ENCODE measurements at regions not wholly inside any gene's neighbourhood (a gene's known extent, or its start where the extent isn't known, plus 50 kb on each side); places are given as distances from the start of the nearest gene placed in this dataset.

GRCh38 chr11:104588446-104588845, 309.8 kb downstream of the CASP12 start:
- no peak for TF ChIP-seq GATA2 (IDR thresholded peaks at IDR 0.05; ENCODE audit: low read depth, low read length)
- no peak for TF ChIP-seq GATA3 (IDR thresholded peaks at IDR 0.05; ENCODE audit: low read depth, low read length)

GRCh38 chr11:104584823-104585222, 313.4 kb downstream of the CASP12 start:
- TF ChIP-seq GATA2 (IDR thresholded peaks at IDR 0.05; ENCODE audit: low read depth, low read length) = peak; percentile 9; the same call in 1 of the 2 replicates
- TF ChIP-seq GATA3 (IDR thresholded peaks at IDR 0.05; ENCODE audit: low read depth, low read length) = peak; percentile 71

DNA sequence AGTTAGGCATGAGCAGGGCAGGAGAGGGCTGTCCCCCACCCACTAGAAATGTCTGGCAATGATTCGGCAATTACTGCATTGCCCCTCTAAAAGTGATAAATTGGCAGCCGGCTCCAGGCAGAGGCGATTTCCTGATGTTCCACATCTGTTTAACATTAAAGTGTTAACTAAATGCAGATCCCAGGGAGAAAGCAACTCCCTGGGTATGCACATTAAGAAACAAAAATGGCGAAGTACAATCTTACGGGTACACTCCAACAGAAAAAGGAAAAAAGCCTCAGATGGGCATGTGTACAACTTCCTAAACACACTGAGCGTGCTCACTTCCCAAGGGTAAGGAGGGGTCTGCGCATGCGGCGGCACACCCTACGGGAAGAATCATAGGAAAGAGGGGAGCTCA, 314.4 kb downstream of the CASP12 start:
- TF ChIP-seq GATA3 (IDR thresholded peaks at IDR 0.05; ENCODE audit: low read depth, low read length) (no peak), GATA2 (IDR thresholded peaks at IDR 0.05; ENCODE audit: low read depth, low read length) (no peak)

DNA sequence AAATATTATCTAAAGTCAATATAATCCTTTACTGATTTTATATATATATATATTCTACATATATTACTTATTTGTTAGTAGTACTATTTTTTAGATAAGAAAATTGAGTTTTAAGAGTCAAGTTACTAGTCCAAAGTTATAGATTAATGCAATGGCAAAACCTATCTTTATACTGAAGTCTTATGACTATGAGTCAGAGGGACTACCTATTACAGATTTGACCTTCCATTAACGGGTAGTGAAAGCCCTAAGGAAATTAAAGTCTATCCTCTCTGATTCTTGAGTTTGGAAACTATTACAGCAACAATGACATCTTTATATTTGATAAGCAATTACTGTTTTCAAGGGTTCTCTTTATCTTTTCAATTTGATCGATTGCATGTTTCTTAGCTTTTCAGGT, 315.8 kb downstream of the CASP12 start:
- TF ChIP-seq GATA2 (IDR thresholded peaks at IDR 0.05; ENCODE audit: low read depth, low read length) = no peak
- TF ChIP-seq GATA3 (IDR thresholded peaks at IDR 0.05; ENCODE audit: low read depth, low read length) = no peak

DNA sequence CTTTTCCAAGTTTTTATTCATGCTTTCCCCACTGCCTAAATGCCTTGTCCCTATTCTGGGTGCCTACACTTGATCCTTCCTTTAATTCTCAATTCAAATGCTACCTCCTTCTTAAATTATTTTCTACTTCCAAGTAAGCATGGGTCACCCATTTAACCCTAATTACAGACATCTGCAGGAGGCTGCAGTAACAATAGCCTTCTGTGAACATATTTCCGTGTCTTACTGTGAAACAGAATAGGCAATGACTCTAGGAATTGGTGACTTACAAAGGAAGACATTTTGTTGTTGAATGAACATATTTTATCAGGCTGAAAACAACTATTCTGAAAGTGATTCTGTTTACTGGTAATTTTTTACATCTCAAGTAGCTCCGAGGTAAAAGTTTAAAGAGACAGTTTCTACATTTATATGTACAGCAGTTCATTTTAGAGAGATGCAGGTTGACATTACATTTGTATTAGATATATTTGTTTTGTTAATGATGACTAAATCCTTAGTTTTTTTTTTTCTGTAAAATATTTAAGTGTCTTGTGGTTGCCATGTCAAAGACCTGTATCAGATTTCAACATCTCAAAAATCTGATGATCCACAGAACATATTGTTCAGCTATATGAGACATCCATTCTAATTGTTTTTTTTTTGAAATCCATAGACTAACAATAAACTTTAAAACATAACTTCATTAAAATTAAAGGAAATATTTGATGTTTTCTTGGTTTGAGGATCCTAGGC, 316.8 kb downstream of the CASP12 start:
- TF ChIP-seq GATA3 (IDR thresholded peaks at IDR 0.05; ENCODE audit: low read depth, low read length) (no peak), GATA2 (IDR thresholded peaks at IDR 0.05; ENCODE audit: low read depth, low read length) (no peak)

- TF ChIP-seq GATA2 (IDR thresholded peaks at IDR 0.05; ENCODE audit: low read depth, low read length) (no peak), GATA3 (IDR thresholded peaks at IDR 0.05; ENCODE audit: low read depth, low read length) (no peak)
Measured at GRCh38 chr11:104573441-104573990, 324.7 kb downstream of the CASP12 start.

DNA sequence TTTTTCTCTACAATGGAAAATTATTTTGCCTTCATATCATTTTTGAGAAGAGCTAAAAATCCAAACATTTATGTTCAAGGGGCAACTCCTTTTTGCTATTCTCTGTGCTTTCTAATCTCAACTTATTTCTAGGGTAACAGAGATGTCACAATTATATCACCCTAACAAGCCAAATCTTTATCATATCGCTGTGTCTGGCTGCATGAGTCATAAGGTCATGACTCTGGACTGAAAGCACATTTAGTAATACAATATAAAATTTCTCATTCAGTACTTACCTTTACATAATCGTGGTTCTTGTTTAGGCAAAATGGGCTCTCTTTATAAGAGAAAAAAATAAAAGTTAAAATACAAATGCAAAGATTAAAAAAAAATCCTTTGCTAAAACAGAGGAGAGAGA, 326.0 kb downstream of the CASP12 start:
- no peak for TF ChIP-seq GATA3 (IDR thresholded peaks at IDR 0.05; ENCODE audit: low read depth, low read length)
- TF ChIP-seq GATA2 (IDR thresholded peaks at IDR 0.05; ENCODE audit: low read depth, low read length) = no peak

- no peak for TF ChIP-seq GATA2 (IDR thresholded peaks at IDR 0.05; ENCODE audit: low read depth, low read length)
- no peak for TF ChIP-seq GATA3 (IDR thresholded peaks at IDR 0.05; ENCODE audit: low read depth, low read length)
Measured at GRCh38 chr11:104570078-104570701, 328.1 kb downstream of the CASP12 start.

- TF ChIP-seq GATA2 (IDR thresholded peaks at IDR 0.05; ENCODE audit: low read depth, low read length) = no peak
- TF ChIP-seq GATA3 (IDR thresholded peaks at IDR 0.05; ENCODE audit: low read depth, low read length) = no peak
Measured at GRCh38 chr11:104565583-104565961, 332.7 kb downstream of the CASP12 start.

GRCh38 chr11:104564921-104565582, 333.2 kb downstream of the CASP12 start:
- TF ChIP-seq GATA2 (IDR thresholded peaks at IDR 0.05; ENCODE audit: low read depth, low read length) = no peak
- no peak for TF ChIP-seq GATA3 (IDR thresholded peaks at IDR 0.05; ENCODE audit: low read depth, low read length)

DNA sequence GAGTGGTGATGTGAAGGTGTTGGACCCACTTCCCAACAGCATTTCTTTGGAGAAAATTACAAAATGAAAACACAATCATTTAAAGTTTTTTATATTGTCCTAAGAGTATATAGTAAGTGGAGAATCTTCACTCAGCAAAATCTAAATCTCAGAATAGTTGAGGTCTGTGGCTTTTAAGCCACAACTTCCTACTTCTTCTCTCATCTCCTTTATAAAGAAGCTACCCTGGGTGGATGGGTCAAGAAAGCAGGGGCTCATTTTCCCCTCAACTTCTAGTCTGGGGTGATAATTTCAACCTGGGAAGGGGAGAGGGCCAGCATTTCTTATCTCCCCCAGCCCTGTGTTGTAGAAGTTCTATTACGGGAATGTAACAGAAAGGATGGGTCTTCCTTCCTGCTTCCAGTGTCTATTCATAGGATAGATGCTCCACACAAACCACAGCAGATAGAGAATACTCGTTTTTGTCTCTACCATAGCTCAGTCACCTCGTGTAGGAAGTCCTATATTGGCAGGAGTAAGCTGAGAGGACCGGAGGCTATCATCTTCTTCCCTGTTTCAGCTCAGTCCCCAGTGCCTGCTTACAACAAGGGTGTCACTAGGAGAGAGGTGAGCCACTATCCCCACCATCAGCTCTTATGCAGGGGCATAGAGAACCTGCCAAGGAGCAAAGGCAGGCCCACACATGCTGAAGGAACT, 341.5 kb downstream of the CASP12 start:
- TF ChIP-seq GATA2 (IDR thresholded peaks at IDR 0.05; ENCODE audit: low read depth, low read length) = no peak
- no peak for TF ChIP-seq GATA3 (IDR thresholded peaks at IDR 0.05; ENCODE audit: low read depth, low read length)

DNA sequence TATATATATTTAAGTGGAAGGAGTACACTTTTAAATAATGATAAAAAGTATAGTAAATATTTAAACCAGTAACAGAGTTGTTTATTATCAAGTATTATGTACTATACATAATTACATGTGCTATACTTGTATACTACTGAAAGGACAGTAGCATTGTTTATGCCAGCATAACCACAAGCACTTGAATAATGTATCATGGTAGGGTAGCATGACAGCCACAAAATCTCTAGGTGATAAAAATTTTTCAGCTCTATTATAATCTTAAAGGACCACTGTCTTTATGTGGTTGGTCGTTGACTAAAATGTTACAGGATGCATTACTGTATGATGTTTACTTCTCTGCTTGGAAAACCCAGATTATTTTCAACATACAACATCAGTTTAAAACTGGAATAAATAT, 349.2 kb downstream of the CASP12 start:
- TF ChIP-seq GATA2 (IDR thresholded peaks at IDR 0.05; ENCODE audit: low read depth, low read length) = no peak
- TF ChIP-seq GATA3 (IDR thresholded peaks at IDR 0.05; ENCODE audit: low read depth, low read length) = no peak

- TF ChIP-seq GATA3 (IDR thresholded peaks at IDR 0.05; ENCODE audit: low read depth, low read length) (no peak), GATA2 (IDR thresholded peaks at IDR 0.05; ENCODE audit: low read depth, low read length) (no peak)
Measured at GRCh38 chr11:104547996-104548661, 350.1 kb downstream of the CASP12 start.
